Keratinocyte (primary cell): ENCODE measurements at regions not wholly inside any gene's neighbourhood (a gene's known extent, or its start where the extent isn't known, plus 50 kb on each side); places are given as distances from the start of the nearest gene placed in this dataset.

Experiments
- DNase-seq: peaks from one replicate; pipeline ENCODE4 v3.0.0-alpha.2; 2011; ENCODE audit warnings: low read depth, missing footprints, low spot score
- FAIRE-seq: peaks from 2 replicates; lab custom pipeline; 2011; peaks lifted over from hg19 to GRCh38; lab: Jason Lieb, UNC
- H2AFZ ChIP-seq: 2 replicates; pipeline ENCODE4 v1.6.0; 2012; ENCODE audit warnings: low read length, control low read depth, inconsistent platforms; ENCODE audit not compliant: control insufficient read depth
- H3K27ac ChIP-seq: 2 replicates; pipeline ENCODE4 v1.5.1; 2011; ENCODE audit warnings: low read length; ENCODE audit not compliant: control insufficient read depth, insufficient read depth
- H3K27me3 ChIP-seq: 3 replicates; pipeline ENCODE4 v1.6.0; 2011; ENCODE audit warnings: low read length; ENCODE audit not compliant: control insufficient read depth, insufficient read depth; ENCODE audit errors: extremely low read depth
- H3K36me3 ChIP-seq, 2 experiments: 2 replicates in 1 of 2; 3 replicates in 1 of 2; pipeline ENCODE4 v1.5.1; 2011; ENCODE audit warnings: low read length in 2 of 2, mild to moderate bottlenecking in 1 of 2; ENCODE audit not compliant: control insufficient read depth in 2 of 2, insufficient read depth in 2 of 2; ENCODE audit errors: extremely low read depth in 1 of 2
- H3K4me1 ChIP-seq: 3 replicates; pipeline ENCODE4 v1.5.1; 2011; ENCODE audit warnings: low read length; ENCODE audit not compliant: control insufficient read depth, insufficient read depth; ENCODE audit errors: extremely low read depth
- H3K4me2 ChIP-seq: 3 replicates; pipeline ENCODE4 v1.6.0; 2011; ENCODE audit warnings: low read depth, low read length; ENCODE audit not compliant: control insufficient read depth, insufficient read depth; ENCODE audit errors: extremely low read depth
- H3K4me3 ChIP-seq, 3 experiments: fragments of 200-600 bp in 1 of 3; sonication (generic) in 1 of 3; 2 replicates in 2 of 3; 3 replicates in 1 of 3; pipeline ENCODE4 v1.5.1; 2011 to 2016; ENCODE audit warnings: low read length in 3 of 3, mild to moderate bottlenecking in 3 of 3, control low read depth in 2 of 3, inconsistent platforms in 1 of 3, low read depth in 1 of 3, mixed read lengths in 1 of 3, mixed run types in 1 of 3, moderate library complexity in 1 of 3; ENCODE audit not compliant: control insufficient read depth in 2 of 3, insufficient read depth in 2 of 3; ENCODE audit errors: extremely low read depth in 1 of 3
- H3K79me2 ChIP-seq: 2 replicates; pipeline ENCODE4 v1.6.0; 2012; ENCODE audit warnings: low read length; ENCODE audit not compliant: control insufficient read depth, insufficient read depth
- H3K9ac ChIP-seq: 3 replicates; pipeline ENCODE4 v1.6.0; 2011; ENCODE audit warnings: low read length; ENCODE audit not compliant: control insufficient read depth, insufficient read depth; ENCODE audit errors: extremely low read depth
- H3K9me1 ChIP-seq: 3 replicates; pipeline ENCODE4 v1.6.0; 2011; ENCODE audit warnings: low read length; ENCODE audit not compliant: control insufficient read depth, insufficient read depth; ENCODE audit errors: extremely low read depth
- H3K9me3 ChIP-seq: 2 replicates; pipeline ENCODE4 v1.5.1; 2012; ENCODE audit warnings: low read depth, low read length; ENCODE audit not compliant: control insufficient read depth
- H4K20me1 ChIP-seq: 3 replicates; pipeline ENCODE4 v1.6.0; 2011; ENCODE audit warnings: low read length; ENCODE audit not compliant: control insufficient read depth, insufficient read depth; ENCODE audit errors: extremely low read depth
- CTCF ChIP-seq, 3 experiments: IDR thresholded peaks in 1 of 3; conservative IDR thresholded peaks in 1 of 3; optimal IDR thresholded peaks in 1 of 3; 2 replicates in 2 of 3; 3 replicates in 1 of 3; pipeline versions ENCODE3 to v1.5.1; 2011; ENCODE audit warnings: low read length in 3 of 3, mild to moderate bottlenecking in 3 of 3, moderate library complexity in 2 of 3, control low read depth in 1 of 3, inconsistent platforms in 1 of 3; ENCODE audit not compliant: insufficient read depth in 2 of 3; ENCODE audit errors: extremely low read depth in 1 of 3
- EZH2 ChIP-seq: IDR thresholded peaks from one replicate; pipeline ENCODE4 v1.6.1; 2012; ENCODE audit warnings: inconsistent platforms, mild to moderate bottlenecking, low read length, moderate library complexity
- dilution Hi-C: fragments of 300-500 bp; cut with MboI; formaldehyde crosslinking; loops from one replicate; pipeline ENCODE4 v1.7.0; 2020; ENCODE audit warnings: low sequenced_read_pairs; ENCODE audit not compliant: extremely low pct_ligation_motif_present

- dilution Hi-C loops, result no loop called here
- Histone ChIP-seq H2AFZ (no peak overlapping the region), H3K27ac (no peak overlapping the region), H3K4me2 (no peak overlapping the region), H3K9ac (no peak overlapping the region), H3K4me3 (no peak overlapping the region), H3K9me1 (no peaks in the 10 kb centered on the region), H4K20me1 (no peaks in the 10 kb centered on the region), H3K79me2 (no peaks in the 10 kb centered on the region), H3K4me1 (no peaks in the 10 kb centered on the region), H3K9me3 (no peaks in the 10 kb centered on the region), H3K27me3 (no peaks in the 10 kb centered on the region), H3K36me3 (no peaks in the 10 kb centered on the region)
- no peak for FAIRE-seq
- TF ChIP-seq CTCF (optimal IDR thresholded peaks at IDR 0.05 in 1 of 3, IDR thresholded peaks at IDR 0.05 in 1 of 3, conservative IDR thresholded peaks at IDR 0.05 in 1 of 3; ENCODE audit: extremely low read depth in 1 of 3, insufficient read depth in 2 of 3, low read length in 3 of 3) (no peak), EZH2 (no peak)
- no peak for DNase-seq
Measured at GRCh38 chr10:113450046-113450804, 102.6 kb upstream of the HABP2 start.

GRCh38 chr10:113450906-113451305 is 101.9 kb upstream of the HABP2 start:
- H2AFZ ChIP-seq, result no peak overlapping the region

More at GRCh38 chr10:113450906-113451305, 101.9 kb upstream of the HABP2 start:
- H3K9me1 ChIP-seq, result no peaks in the 10 kb centered on the region
- FAIRE-seq (no peak), DNase-seq (no peak)
- no peaks in the 10 kb centered on the region for H3K36me3 ChIP-seq
- H4K20me1 ChIP-seq, result no peaks in the 10 kb centered on the region
- H3K4me3 ChIP-seq, result no peak overlapping the region
- TF ChIP-seq CTCF (optimal IDR thresholded peaks at IDR 0.05 in 1 of 3, IDR thresholded peaks at IDR 0.05 in 1 of 3, conservative IDR thresholded peaks at IDR 0.05 in 1 of 3; ENCODE audit: extremely low read depth in 1 of 3, insufficient read depth in 2 of 3, low read length in 3 of 3), result no peak
- TF ChIP-seq EZH2, result no peak
- no peaks in the 10 kb centered on the region for H3K27me3 ChIP-seq
- H3K9me3 ChIP-seq, result no peaks in the 10 kb centered on the region
- H3K4me1 ChIP-seq, result no peaks in the 10 kb centered on the region
- H3K27ac ChIP-seq, result no peak overlapping the region
- dilution Hi-C loops, result no loop called here
- no peak overlapping the region for H3K4me2 ChIP-seq
- H3K79me2 ChIP-seq, result no peaks in the 10 kb centered on the region
- no peak overlapping the region for H3K9ac ChIP-seq
